ENCODE measurements at regions not wholly inside any gene's neighbourhood (a gene's known extent, or its start where the extent isn't known, plus 50 kb on each side); places are given as distances from the start of the nearest gene placed in this dataset.
A peak's percentile ranks its signal among the peaks of the same experiment; 100 is the strongest.

DNA sequence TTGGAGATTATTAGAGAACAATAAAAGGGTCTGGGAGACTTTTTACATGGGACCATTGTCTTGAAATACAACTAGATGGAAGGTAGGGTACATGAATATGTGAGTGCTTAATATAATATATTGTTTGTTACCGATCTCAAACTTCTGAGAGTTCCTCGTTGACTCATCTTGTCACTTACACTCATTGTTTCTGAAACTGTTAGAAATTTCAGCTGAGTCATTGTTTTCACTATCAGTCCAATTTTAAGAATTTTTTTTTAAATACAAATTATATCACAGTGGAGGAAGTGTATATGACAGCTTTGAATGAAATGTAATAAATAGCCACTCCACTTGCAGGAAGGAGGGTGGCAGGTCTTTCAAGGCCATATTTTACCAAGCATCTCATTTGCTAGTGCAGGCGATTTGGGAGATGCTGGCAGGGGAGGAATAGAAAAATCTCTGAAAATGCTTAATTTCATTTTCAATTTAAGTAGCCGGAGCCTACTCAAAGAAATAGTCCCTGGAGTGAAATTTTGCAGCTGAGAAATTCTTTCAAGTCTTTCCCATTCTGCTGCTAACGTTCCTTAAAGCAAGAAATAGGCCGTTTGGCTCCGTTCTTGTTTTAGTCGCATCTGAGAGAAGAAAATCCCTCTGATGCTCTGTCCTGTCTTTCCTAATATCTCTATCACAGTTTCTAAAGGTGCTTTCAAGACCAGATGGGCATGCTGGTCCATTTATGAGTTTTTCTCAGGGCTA, 1404.2 kb upstream of the CELF2 start:
- peak; percentile 65 for DNase-seq

DNA sequence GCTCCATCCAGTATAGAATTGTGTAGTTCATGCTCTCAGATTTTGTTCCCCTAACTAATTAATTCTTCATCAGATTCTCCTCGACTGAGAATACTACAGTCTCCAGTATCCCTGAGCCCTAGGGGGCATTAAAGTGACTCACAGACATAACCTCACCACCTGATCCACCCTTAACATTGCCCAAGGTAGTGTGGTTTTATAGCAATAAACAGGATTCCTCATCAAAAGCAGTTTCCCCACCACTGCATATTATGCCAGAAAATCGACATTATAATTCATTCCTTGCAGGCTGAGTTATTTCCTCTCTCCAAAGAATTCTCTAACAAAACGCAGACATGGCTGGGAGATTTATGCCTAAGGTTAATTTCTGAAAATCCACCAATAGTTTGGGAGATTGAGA, 1402.5 kb upstream of the CELF2 start:
- DNase-seq = no peak

- DNase-seq = no peak
Observed at GRCh38 chr10:9621216-9621615, 1396.5 kb upstream of the CELF2 start.

DNA sequence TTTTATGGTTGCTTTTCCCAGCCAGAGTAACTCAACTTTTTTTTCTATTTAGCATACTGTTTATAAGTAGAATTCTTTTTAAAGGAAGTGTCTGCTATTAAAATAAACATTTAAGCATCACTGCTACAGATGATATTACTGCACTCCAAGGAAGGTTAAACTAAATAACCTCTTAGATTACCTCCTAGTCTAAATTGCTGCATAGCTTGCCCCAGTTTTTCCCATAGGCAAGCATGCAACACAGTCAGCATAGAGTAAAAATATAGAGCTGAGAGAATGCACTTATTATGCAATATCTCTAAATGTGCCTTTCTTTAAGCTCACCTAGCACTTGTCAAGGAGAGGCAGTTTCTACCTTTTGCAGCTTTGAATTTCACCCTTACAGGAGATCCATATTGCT, 1392.4 kb upstream of the CELF2 start:
- DNase-seq = no peak

- no peak for DNase-seq
Observed at GRCh38 chr10:9634466-9634865, 1383.2 kb upstream of the CELF2 start.

- no peak for DNase-seq
Observed at GRCh38 chr10:9635691-9636090, 1382.0 kb upstream of the CELF2 start.

DNA sequence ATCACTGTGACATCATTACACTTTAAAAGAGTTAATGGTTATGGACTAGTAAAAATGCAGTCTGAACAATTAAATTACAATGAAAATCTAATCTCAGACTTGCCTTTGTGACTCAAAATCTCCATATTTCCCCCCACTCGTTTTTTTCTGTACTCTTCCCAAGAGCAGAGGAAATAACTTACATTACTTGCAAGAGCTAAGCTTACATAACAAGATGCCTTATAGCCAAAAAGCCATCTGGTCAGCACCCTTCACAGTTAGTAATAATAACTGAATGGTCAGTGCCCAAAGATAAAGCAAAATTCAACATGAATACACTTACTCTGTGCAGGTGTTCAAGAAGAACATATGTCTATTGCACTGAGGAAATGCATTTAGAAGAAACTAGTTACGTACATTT, 1381.5 kb upstream of the CELF2 start:
- no peak for DNase-seq

DNA sequence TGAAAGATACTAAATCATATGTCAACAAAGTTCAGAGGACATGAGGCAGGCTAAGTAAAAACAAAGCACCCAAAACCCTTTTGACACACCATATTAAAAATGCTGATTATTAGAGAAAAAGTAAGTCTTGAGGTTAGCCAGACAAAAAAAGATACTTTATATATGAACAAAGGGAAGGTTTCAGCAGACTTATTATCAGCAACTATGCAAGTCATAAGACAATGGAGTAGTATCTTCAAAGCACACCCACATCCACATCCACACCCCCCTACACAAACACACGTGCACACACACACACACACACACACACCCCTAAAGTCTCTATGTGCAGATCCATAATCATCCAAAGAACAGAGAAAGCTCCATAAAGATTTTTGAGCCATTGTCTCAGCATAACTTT, 1373.9 kb upstream of the CELF2 start:
- no peak for DNase-seq

GRCh38 chr10:9645404-9645803, 1372.3 kb upstream of the CELF2 start:
- DNase-seq = no peak

DNA sequence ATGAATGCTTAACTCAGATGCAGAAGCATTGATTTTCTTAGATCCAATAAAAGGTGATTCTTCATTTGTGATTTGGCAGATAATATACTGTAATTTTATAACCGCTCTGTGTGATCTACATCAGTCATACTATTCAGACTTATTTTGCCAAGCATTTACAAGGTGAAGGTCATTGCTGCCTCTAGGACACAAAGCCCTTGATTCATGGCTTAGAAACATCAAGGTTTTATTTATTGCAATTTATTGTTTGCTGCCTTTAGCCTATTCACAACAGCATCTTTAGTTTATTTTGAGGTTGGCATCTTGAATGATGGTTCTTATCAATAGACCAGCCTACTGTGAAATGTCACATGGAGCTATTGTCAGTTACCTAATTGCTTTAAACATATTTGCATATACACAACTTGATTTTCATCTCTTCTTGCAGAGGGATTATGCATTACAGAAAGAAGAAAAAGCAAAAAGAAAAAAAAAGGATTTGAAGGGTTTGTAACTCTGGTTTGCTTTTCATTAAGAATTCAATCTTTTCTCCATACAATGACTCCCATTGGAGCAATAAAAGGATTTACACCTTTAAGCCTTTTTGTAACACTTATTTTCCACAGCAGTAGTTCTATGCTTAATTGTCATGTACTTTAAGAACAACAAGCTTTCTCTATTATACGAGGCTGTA, 1371.6 kb upstream of the CELF2 start:
- no peak for DNase-seq

DNA sequence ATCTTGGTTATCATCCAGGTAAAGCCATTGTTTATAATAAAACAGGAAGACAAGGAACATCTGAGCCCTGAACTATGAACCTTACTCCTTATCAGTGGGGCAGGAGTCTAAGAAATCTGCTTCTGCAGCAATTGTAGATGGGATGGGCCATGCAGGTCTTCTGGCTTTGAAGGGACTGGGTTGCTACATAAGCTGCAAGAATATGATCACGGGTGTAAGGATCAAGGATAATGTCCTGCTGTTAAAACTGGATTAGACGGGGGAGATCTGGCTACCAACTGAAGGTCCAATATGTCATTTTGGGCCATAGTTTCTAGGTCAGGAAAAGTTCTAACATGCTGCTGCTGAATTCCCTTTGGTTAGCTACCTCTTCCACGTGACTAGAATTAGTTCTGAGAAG, 1363.4 kb upstream of the CELF2 start:
- DNase-seq = no peak

DNA sequence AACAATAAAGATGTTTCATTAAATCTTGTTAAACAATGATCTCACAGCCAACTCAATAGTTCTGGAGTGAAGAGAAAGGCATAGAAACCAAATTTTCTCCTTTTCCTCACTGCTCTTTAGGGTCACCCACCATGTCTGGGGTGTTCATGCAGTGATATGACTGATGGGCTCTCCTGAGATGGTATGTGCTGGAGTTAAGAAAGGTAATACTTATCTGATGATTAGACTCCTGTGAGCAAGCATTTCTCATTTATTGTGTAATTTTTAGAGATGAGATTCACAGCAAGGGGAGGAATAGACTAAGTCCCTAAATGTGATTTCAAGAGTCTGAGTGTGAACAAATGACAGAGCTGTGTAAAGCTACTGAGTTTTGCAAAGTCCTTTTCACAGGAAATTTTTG, 1361.3 kb upstream of the CELF2 start:
- DNase-seq = no peak

GRCh38 chr10:9656996-9657395, 1360.7 kb upstream of the CELF2 start:
- DNase-seq = no peak

DNA sequence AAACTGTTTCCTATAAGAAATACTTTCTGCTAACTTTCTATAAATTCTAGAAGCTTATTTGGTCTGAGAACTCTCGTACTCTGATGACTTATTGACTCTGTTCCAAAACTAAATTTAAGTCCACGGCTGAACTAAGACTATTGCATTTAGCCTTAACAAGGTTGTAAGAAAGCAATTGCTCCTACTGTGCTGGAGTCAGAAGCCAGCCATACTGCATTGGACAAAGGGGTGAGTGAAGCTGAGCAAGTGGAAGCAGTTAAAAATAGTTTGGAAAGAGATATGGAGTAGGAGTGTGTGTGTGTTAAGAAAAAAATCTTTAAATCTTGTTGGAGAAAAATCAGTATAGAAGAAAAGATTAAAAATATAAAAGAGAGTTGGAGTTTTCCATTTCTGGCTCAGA, 1360.1 kb upstream of the CELF2 start:
- DNase-seq = no peak

- DNase-seq = no peak
Observed at GRCh38 chr10:9668411-9668810, 1349.3 kb upstream of the CELF2 start.

- peak; percentile 32 for DNase-seq
Observed at GRCh38 chr10:9670911-9671310, 1346.8 kb upstream of the CELF2 start.

DNA sequence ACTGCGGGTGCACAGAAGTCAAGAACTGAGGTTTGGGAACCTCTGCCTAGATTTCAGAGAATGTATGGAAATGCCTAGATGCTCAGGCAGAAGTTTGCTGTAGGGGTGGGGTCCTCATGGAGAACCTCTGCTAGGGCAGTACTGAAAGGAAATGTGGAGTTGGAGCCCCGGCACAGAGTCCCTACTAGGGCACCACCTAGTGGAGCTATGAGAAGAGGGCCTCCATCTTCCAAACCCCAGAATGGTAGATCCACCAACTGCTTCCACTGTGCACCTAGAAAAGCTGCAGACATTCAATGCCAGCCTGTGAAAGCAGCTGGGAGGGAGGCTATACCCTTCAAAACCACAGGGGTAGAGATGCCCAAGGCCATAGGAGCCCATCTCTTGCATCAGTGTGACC, 1336.0 kb upstream of the CELF2 start:
- DNase-seq = no peak

DNA sequence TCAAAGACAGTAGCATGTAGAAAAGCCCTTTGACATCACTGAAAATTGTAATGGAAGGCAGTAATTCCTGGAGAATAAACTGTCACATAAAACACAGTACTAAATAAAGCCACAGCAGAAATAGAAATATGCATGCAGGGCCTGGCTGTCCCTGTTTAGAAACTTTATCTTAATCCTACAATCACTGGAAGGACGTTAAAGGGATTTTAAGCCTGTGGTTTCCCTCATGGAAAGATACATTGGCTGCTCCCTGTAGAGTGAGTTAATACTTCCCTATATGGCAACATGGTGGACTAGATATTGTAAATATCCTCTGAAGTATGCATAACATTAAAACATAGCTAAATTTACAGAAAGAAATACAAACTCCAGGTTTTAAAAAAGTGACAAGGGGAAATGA, 1334.9 kb upstream of the CELF2 start:
- no peak for DNase-seq

GRCh38 chr10:9684186-9684585, 1333.5 kb upstream of the CELF2 start:
- DNase-seq = no peak

GRCh38 chr10:9685596-9685995, 1332.1 kb upstream of the CELF2 start:
- DNase-seq = no peak

DNA sequence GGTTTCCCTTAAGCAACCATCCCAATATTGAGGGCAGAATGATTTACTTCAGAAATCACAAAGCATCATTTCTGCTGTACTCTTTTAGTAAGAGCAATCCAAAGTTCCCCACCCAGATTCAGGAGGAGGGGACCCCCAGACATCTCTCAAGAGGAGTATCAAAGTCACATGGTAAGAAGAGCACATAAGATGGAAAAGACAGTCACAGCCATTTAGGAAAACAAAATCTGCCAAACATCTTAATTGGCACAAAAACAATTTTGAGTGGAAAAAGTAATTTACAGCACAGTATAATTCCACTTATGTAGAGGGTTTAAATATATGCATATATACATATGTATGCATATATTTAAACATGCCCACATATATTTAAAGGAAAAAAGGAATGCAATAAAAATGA, 1329.0 kb upstream of the CELF2 start:
- DNase-seq = no peak

- no peak for DNase-seq
Observed at GRCh38 chr10:9707216-9707615, 1310.5 kb upstream of the CELF2 start.

- DNase-seq = peak; percentile 19
Observed at GRCh38 chr10:9709849-9710248, 1307.8 kb upstream of the CELF2 start.

GRCh38 chr10:9712393-9712792, 1305.3 kb upstream of the CELF2 start:
- no peak for DNase-seq

DNA sequence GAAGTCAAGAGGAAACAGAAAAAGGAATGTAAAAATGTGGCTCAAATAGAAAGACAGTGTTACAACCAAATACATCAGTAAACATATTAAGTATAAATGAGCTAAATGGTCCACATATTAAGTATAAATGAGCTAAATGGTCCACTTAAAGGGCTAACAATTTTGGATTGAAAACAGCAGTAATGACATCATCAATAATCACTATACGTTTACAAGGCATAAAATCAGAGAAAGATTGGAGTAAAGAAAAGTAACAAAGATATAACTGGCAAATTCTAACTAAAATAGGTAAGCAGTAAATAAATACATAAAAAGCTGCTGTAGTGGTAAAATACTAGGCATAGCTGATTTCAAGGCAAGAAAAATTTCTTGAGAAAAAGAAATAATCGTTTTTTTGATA, 1298.4 kb upstream of the CELF2 start:
- no peak for DNase-seq
